ENCODE measurements at regions not wholly inside any gene's neighbourhood (a gene's known extent, or its start where the extent isn't known, plus 50 kb on each side); places are given as distances from the start of the nearest gene placed in this dataset.
"Not testable (repeated sequence)": the region's sequence is repeated elsewhere in the genome, so short reads cannot be mapped to it uniquely, and the experiment has no call there.

DNA sequence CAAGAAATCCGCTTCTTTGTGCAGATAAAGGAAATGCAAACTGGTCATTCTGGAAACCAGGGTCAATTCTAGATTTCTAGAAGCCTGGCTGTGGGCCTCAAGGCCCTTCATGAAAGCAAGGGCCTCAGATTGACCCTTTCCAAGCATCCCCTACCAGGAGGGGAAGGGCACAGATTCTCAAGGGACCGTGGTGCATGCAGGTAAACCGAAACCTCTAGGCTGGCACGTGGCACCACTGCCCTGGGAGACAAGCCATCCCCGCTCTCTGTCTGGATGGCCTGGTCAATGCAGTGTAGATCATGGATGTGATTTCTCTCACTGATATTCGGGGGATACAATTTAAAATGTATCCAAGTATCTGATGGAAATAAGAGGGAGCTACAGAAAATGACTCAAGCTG, 69.4 kb downstream of the TOMM20 start:
- no peak for DNase-seq (ENCODE audit: low read depth in 1 of 2, low spot score in 1 of 2)

DNA sequence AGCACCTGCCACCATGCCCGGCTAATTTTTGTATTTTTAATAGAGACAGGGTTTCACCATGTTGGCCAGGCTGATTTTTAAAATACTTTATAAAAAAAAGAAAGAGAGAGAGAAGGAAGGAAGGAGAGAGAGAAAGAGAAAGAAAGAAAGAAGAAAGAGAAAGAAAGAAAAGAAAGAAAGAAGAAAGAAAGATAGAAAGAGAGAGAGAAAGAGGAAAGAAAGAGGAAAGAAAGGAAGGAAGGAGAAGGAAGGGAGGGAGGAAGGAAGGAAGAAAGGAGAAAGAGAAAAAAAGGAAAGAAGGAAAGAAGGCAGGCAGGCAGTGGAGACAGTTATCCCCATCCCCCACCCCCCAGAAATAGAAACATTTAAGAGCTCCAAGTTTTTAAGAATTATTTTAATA, 69.9 kb downstream of the TOMM20 start:
- no peak for DNase-seq (ENCODE audit: low read depth in 1 of 2, low spot score in 1 of 2)

DNA sequence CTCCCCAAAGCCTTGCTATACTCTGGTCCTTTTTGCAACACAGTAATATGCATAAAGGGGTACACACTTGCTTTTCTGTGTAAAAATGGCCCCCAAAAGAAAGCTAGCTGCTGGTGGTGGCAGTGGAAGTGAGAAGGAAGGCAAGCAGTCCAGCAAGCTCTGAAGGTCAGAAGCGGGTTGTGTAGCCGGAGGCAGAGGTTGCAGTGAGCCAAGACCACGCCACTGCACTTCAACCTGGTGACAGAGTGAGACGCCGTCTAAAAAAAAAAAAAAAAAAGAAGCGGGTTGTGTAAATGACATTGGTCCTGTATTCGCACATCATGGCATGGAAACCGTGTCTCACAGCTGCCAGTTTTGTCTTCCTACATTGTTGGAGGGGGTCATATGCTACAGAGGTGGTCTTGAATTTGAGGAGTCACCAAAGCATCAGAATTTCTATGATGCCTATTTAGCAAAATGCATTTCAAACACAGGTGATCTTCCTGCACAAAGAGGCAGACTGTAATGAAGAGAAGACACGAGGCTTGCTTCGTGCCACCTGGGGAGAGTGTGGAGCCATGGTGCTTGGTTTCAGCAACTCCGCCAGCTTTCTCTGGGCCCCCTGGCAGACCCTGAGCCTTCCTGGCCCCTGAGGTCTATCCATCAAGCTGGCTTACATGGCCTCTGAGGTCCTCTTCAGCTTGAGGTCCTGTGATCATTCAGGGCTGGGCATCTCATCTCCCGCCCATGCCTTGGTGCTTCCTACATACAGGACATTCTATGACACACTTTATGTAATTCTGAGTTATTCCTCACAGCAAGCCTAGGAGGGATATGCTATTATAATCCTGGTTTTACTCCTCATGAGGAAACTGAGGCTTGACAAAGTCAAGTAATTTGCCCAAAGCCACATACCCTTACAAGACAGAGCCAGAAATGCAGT, 71.0 kb downstream of the TOMM20 start:
- no peak for DNase-seq (ENCODE audit: low read depth in 1 of 2, low spot score in 1 of 2)

DNA sequence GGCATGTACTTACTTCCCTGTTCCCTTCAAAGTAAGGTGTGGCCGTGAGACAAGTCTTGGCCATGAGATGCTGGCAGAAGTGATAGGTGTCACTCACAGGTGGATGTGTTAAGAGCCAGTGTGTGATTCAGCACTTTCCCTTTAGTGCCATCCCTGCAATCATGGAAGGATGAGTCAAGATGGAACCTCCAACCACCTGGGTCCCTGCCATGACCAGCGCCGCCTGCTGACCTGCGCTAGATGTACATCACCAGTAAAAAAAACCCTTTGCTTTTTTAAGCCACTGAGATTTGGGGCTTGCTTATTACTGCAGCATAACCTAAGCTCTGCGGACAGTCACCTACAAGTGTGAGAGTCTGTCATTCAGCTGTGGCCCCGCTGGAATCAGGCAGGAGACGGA, 71.7 kb downstream of the TOMM20 start:
- DNase-seq (ENCODE audit: low read depth in 1 of 2, low spot score in 1 of 2): no peak

DNA sequence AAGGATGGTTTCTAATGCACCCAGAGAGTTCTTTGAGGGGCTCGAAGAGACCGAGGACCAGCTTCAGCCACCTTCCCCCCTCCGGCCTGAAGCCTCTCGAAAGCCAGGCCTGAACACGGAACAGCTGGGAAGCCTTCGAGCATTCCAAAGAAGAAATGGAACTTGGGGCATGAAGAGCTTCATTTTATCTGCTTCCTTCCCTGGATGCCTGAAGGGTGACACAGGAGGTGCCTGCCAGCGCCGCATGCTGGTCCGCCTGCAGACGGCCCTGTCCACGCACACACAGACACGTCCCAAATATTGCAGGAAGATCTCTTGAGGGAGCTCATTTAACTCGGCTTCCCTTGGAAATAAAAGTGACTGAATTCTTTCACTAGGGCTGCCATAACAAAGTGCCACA, 73.7 kb downstream of the TOMM20 start:
- no peak for DNase-seq (ENCODE audit: low read depth in 1 of 2, low spot score in 1 of 2)

DNA sequence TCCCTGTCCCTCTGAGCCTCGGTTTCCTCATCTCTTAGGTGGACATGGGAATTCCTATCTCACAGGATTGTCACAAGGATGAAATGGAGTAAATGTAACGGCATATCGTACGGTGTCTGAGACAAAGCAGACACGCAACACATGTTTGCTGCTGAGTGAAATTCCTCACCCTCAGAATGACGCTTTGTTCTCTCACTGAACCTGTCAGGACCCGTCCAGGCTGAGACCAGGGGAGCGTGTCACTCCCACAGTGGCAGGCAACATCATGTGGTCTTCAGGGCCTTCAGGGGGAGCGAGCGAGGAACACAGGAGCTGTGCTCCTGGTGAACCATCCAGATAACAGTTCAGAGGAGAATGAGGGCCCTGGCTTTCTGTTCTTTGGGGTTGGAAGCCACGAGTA, 74.2 kb downstream of the TOMM20 start:
- DNase-seq (ENCODE audit: low read depth in 1 of 2, low spot score in 1 of 2): no peak

DNA sequence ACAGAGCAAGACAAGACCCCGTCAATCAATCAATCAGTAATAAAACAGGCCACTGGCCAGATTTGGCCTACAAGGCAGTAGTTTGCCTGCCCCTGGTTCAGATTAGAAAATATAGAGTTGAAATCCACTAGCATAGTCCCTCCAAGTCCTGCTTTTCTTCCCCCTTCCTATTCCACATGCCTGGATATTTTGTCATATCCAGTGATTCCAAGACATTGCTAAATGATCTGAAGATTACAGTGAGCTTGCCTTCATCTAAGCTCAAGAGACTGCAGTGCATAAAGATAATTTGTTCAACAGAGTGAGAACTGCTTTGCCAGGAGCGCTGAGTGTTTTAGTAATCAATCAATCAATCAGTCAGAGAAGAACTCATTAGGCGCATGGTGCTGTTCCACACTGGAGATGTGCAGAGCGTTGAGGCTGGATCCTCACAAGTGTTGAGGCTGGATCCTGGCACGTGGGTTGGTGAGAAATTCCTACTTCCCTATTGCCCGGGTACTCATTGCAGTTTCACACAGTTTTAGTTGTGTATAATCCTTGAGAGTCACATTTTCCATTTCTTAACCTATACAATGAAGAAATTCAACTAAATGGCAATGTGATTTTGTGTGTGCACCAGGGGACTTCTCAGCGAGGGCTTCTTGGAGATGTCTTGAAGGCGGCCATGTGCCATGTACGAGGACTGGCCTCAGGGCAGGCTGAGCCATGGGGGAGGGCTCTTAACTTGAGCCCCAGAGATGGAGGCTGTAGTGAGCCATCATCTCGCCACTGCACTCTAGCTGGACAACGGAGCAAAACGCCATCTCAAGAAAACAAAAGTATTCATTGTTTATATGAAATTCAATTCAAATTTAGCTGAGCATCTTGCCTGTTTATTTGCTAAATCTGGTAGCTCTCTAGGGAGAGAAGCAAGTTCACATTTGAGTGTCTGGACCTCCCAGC, 76.3 kb downstream of the TOMM20 start:
- no peak for DNase-seq (ENCODE audit: low read depth in 1 of 2, low spot score in 1 of 2)

DNA sequence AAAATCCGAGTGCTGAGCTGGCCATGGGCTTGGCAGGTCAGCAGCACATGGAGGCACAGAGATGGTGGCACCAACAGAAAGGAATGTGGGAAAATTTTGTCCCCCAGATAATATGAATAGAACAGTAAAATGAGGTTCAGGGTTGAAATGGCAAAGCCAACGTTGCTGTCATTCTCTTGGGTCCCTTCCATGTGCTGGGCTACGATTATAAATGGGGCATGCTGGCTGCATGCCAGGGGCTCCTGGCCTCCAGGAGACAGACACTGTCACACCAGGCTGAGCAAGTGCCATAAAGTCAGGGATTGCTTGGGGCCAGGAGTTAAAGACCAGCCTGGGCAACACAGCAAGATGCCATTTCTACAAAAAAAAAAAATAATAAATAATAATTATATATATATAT, 77.1 kb downstream of the TOMM20 start:
- no peak for DNase-seq (ENCODE audit: low read depth in 1 of 2, low spot score in 1 of 2)

DNA sequence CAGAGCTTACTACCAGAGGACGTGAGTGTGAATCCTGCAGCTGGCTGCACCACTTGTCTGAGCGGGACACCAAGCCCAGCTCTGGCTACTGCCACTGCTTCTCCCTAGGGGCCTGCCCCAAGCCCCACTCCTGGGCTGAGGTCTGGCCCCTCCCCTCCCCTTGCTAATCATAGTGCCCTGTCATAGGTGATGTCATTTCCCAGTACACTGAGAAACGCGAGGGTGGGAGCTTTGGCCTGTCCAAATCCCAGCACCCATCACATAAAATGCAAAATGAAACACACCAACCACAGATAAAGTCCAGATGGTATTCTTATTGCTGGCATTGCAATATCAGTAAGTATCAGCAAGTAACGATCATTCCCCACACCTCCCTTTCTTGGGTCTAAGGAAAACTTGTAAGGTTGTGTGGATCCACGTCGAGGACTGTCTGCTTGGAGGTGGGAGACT, 77.7 kb downstream of the TOMM20 start:
- no peak for DNase-seq (ENCODE audit: low read depth in 1 of 2, low spot score in 1 of 2)

DNA sequence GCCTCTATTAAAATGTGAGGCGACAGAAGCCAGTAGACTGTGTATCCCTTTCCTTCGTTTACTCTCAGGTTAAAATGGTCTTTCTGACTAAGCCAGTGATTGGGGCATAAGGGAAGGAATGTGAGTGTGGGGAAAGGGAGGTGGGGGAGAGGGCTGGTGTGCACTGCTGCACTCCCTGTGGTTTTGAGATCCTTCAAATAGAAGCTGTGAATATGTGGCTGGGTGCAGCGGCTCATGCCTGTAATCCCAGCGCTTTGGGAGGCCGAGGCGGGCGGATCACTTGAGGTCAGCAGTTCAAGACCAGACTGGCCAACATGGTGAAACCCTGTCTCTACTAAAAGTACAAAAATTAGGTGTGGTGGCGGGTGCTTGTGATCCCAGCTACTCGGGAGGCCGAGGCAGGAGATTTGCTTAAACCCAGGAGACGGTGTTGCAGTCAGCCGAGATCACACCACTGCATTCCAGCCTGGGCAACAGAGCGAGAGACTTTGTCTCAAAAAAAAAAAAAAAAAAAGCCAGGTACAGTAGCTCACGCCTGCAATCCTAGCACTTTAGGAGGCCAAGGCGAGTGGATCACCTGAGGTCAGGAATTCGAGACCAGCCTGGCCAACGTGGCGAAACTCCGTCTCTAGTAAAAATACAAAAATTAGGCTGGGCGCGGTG, 78.8 kb downstream of the TOMM20 start:
- not testable (repeated sequence) for DNase-seq (ENCODE audit: low read depth in 1 of 2, low spot score in 1 of 2)

DNA sequence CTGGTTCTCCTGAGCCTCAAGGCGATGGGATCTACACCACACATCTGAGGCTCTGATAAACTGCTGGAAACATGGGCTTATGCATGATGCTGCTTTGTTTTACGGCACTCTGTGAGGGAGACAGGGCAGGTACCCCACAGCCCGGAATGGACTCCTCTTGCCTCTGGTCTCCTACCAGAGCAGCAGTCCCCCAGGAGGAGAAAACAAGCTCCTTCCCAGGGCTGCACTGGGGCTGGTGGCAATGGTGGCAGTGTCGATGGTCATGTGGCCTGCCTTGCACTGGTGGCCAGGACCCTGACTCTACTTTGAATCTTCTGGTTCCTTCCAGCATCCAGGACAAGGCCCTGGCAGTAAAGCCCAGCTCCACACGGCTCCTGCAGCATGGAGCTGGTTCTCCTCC, 79.4 kb downstream of the TOMM20 start:
- DNase-seq (ENCODE audit: low read depth in 1 of 2, low spot score in 1 of 2): no peak

DNA sequence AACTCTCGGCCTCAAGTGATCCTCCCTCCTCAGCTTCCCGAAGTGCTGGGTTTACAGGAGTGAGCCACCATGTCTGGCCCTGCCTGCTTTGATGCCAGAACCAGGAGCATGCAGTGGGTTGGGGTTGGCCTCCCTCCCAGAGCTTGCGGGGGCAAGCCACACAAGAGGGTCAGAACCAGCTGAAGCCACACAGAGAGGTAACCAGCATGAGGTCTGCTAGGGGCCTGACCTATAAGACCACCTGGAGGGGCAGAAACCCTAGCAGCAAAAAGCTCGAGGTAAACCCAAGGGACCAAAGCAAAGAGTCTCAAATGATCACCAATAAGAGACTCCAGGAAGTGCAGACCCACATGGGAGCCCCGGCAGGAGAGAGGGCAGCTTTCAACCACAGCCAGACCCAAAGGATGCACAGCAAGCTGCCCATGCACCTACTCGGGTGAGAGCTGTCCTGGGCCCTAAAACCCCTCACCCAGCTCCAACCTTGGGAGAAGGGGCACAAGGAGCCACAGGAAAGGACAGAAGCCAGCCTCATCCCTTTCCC, 81.2 kb downstream of the TOMM20 start:
- no peak for DNase-seq (ENCODE audit: low read depth in 1 of 2, low spot score in 1 of 2)

DNA sequence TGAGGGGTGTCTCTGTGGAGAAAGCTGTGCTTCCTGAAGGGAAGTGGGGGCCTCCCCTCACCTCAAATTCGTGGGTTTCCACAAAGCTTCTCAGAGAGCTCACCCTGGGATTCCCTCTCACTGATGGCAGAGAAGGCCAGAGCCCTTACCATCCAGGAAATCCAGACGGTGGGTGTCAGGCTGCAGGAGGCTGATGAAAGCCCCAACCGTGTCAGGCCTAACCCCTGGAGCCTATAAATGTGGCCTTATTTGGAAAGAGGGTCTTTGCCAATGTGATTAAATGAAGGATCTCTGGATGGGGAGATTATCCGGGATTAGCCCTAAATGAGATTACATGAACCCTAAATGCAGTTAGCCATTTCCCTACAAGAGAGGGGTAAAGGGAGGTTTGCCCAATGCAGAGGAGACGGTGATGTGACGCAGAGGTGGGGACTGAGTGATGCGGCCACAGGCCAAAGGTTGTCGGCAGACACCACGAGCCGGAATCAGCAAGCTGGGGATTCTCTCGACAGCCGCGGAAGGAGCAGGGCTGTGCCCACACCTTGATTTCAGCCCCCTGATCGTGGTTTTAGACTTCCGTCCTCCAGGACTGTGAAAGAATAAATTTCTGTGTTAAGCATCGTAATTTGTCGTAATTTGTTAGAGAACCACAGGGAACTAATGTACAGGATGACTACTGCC, 82.6 kb downstream of the TOMM20 start:
- no peak for DNase-seq (ENCODE audit: low read depth in 1 of 2, low spot score in 1 of 2)

DNA sequence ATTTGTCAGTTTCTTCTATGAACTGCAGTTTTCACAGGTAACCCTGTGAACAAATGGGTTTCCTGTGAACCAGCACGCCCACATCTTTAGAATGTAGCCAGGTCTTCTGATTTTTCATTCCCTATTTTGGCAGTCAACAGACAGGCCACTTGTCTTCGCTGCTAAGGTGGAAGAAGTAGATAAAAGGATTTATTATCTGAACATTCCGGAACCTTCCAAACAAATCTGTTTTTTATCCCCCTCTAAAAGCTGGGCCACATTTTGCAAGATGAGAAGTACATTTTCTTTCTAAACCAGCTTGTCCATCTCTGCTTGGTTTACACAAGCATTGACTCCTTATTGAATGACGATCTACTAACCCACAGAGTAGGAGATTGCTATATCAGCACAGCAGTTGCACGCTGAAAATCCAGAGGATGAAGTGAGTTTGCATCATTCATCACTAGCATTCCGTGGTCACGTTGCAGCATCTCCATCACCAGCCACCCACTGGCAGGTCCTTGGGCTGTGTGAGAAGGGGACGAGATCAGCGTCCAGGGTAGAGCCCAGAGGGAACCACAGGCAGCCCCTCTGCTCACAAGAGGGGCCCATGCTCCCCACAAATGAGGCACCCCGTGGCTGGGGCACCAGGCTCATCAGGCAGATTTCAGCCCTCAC, 83.5 kb downstream of the TOMM20 start:
- DNase-seq (ENCODE audit: low read depth in 1 of 2, low spot score in 1 of 2): no peak

DNA sequence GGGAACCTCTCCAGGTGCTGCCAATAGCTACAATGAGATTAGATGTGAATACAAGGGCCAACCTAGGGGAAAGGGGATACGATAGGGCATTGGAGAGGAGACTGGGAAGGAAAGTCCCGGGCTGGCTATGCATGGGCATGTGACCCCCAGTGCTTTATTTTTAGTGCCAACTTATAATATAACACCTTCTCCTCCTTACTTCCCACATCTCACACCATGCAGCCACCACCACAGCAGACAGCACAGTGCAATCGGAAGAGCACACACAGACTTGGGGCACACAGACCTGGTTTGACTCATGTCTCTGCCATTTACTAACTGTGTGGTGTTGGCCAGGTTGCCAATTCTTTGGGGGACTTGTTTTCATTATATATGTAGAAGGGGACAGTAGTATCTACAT, 85.4 kb downstream of the TOMM20 start:
- DNase-seq (ENCODE audit: low read depth in 1 of 2, low spot score in 1 of 2): no peak

DNA sequence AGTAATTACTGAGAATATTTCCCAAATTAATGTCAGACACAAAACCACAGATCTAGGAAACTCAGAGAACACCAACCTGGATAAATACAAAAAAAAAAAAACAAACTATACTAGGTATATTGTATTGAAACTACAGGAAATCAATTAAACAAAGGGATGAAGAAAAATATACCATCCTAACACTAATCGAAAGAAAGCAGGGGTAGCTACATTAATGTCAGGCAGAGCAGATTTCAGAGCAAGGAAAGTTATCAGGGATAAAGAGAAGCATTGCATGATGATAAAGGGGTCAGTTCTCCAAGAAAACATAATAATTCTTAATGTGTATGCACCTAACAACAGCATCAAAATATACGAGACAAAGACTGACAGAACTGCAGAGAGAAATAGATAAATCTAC, 89.9 kb downstream of the TOMM20 start:
- no peak for DNase-seq (ENCODE audit: low read depth in 1 of 2, low spot score in 1 of 2)

DNA sequence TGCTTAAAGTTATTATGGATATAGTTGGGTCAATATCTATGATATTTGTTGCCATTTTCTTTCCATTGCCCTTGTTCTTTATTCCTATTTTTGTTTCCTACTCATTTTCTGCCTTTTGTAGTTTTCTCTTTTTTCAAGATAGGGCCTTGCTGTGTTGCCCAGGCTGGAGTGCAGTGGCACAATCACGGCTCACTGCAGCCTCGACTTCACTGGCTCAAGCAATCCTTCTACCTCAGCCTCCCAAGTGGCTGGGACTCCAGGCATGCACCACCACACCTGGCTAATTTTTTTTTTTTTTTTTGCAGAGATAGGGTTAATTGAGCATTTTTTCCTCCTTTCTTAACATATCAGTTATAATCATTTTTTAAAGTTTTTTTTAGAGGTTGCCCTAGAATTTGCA, 92.7 kb downstream of the TOMM20 start:
- no peak for DNase-seq (ENCODE audit: low read depth in 1 of 2, low spot score in 1 of 2)

DNA sequence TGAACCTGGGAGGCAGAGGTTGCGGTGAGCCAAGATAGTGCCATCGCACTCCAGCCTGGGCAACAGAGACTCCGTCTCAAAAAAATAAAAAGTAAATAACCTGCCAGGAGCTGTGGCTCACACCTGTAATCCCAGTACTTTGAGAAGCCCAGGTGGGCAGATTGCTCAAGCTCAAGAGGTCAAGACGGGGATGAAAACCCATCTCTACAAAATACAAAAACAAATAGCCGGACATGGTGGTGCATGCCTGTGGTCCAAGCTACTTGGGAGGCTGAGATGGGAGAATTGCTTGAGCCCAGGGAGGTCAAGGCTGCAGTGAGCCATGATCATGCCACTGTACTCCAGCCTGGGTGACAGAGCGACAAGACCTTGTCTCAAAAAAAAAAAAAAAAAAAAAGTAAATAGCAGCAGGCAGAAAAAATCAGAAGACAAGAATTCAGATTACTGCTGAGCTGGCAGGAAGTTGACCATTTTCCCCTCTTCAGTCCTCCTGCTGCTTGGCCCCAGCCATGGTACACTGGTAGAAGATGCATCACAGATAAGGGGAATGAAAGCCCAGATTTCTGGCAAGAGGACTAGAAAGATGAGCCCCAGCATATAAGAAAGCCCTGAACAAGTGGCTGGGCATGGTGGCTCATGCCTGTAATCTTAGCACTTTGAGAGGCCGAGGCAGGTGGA, 97.6 kb downstream of the TOMM20 start:
- no peak for DNase-seq (ENCODE audit: low read depth in 1 of 2, low spot score in 1 of 2)

DNA sequence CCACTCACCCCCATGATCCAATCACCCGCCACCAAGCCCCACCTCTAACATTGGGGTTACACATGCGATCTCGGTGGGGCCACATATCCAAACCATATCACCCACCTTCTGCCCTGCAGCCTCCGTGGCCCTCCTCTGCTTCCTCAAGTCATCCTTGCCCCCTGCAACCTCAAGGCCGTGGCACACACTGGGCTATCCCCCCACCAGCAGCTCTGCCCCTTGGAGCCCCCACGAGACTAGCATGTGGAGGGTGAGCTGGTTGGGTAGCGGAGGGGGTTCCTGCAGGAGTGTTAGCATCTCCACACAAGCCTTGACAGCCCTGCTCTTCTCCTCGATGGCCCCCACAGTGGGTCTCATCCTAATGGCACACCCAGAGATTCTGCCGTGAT, 100.8 kb downstream of the TOMM20 start:
- no peak for DNase-seq (ENCODE audit: low read depth in 1 of 2, low spot score in 1 of 2)
